HEK293T (cell line): ENCODE measurements at regions not wholly inside any gene's neighbourhood (a gene's known extent, or its start where the extent isn't known, plus 50 kb on each side); places are given as distances from the start of the nearest gene placed in this dataset.

Source experiments
- CTCF ChIA-PET: fragments of 350-600 bp; formaldehyde crosslinking; extraction: SDS; loops from one replicate; lab custom pipeline; 2021; ENCODE audit warnings: antibody characterized with exemption, inconsistent platforms; lab: Yijun Ruan, JAX
- POLR2A ChIA-PET: fragments of 350-600 bp; formaldehyde crosslinking; extraction: SDS; loops from one replicate; lab custom pipeline; 2020; ENCODE audit warnings: antibody characterized with exemption, inconsistent platforms; lab: Yijun Ruan, JAX
- DNase-seq: peaks from one replicate; pipeline ENCODE4 v3.0.0; 2012; ENCODE audit warnings: mixed read lengths; ENCODE audit errors: extremely low spot score
- ARNT ChIP-seq: fragments of 450-650 bp; IDR thresholded peaks from 2 replicates; pipeline ENCODE4 v1.6.1; 2017; ENCODE audit warnings: mild to moderate bottlenecking
- BHLHE40 ChIP-seq: fragments of 450-650 bp; IDR thresholded peaks from 2 replicates; pipeline ENCODE4 v1.6.1; 2016; ENCODE audit warnings: mild to moderate bottlenecking, moderate library complexity, borderline replicate concordance
- CTBP1 ChIP-seq: fragments of 450-650 bp; IDR thresholded peaks from 2 replicates; pipeline ENCODE4 v1.6.1; 2016; ENCODE audit warnings: borderline replicate concordance
- ELF4 ChIP-seq: fragments of 450-650 bp; IDR thresholded peaks from 2 replicates; pipeline ENCODE4 v1.6.1; 2017; ENCODE audit warnings: antibody characterized with exemption
- FOXA1 ChIP-seq: fragments of 450-650 bp; IDR thresholded peaks from 2 replicates; pipeline ENCODE4 v1.6.1; 2016; ENCODE audit warnings: mild to moderate bottlenecking
- FOXK2 ChIP-seq: fragments of 450-650 bp; IDR thresholded peaks from 2 replicates; pipeline ENCODE4 v1.6.1; 2016; ENCODE audit warnings: mild to moderate bottlenecking
- FOXM1 ChIP-seq: fragments of 450-650 bp; IDR thresholded peaks from 2 replicates; pipeline ENCODE4 v1.6.1; 2017; ENCODE audit warnings: mild to moderate bottlenecking, borderline replicate concordance
- HDGF ChIP-seq: fragments of 450-650 bp; IDR thresholded peaks from 2 replicates; pipeline ENCODE4 v1.6.1; 2017; ENCODE audit warnings: antibody characterized with exemption, borderline replicate concordance
- L3MBTL2 ChIP-seq: fragments of 450-650 bp; conservative IDR thresholded peaks from 2 replicates; pipeline ENCODE4 v1.6.1; 2016; ENCODE audit warnings: mild to moderate bottlenecking
- LEF1 ChIP-seq: fragments of 450-650 bp; IDR thresholded peaks from 2 replicates; pipeline ENCODE4 v1.6.1; 2017; ENCODE audit warnings: mild to moderate bottlenecking, borderline replicate concordance
- NFRKB ChIP-seq: fragments of 450-650 bp; IDR thresholded peaks from 2 replicates; pipeline ENCODE4 v1.6.1; 2016; ENCODE audit warnings: mild to moderate bottlenecking, moderate library complexity
- PKNOX1 ChIP-seq: fragments of 450-650 bp; IDR thresholded peaks from 2 replicates; pipeline ENCODE4 v1.6.1; 2016
- SP1 ChIP-seq: fragments of 450-650 bp; IDR thresholded peaks from 2 replicates; pipeline ENCODE4 v1.6.1; 2017
- SUZ12 ChIP-seq: fragments of 450-650 bp; IDR thresholded peaks from 2 replicates; pipeline ENCODE4 v1.6.1; 2016; ENCODE audit warnings: mild to moderate bottlenecking
- TARDBP ChIP-seq: fragments of 450-650 bp; IDR thresholded peaks from 2 replicates; pipeline ENCODE4 v1.6.1; 2016
- ZNF384 ChIP-seq: fragments of 450-650 bp; IDR thresholded peaks from 2 replicates; pipeline ENCODE4 v1.6.1; 2016

GRCh38 chr1:187763976-187764375 is 935.2 kb downstream of the PLA2G4A start:
- DNase-seq: no peak
- TF ChIP-seq SUZ12 (no peak), ELF4 (no peak), HDGF (no peak), NFRKB (no peak), BHLHE40 (no peak), FOXM1 (no peak), FOXA1 (no peak), PKNOX1 (no peak), ZNF384 (no peak), ARNT (no peak), TARDBP (no peak), LEF1 (no peak), SP1 (no peak), FOXK2 (no peak), L3MBTL2 (no peak), CTBP1 (no peak)
- ChIA-PET POLR2A (no interaction called here), CTCF (no interaction called here)

GRCh38 chr1:187771396-187771795 is 942.6 kb downstream of the PLA2G4A start:
- CTCF ChIA-PET: no interaction called here
- TF ChIP-seq BHLHE40 (no peak), FOXA1 (no peak), ARNT (no peak), FOXK2 (no peak), CTBP1 (no peak), FOXM1 (no peak), TARDBP (no peak), HDGF (no peak), L3MBTL2 (no peak), SUZ12 (no peak), SP1 (no peak), LEF1 (no peak), PKNOX1 (no peak), ELF4 (no peak), NFRKB (no peak)
- POLR2A ChIA-PET: no interaction called here
- DNase-seq: no peak

- CTCF ChIA-PET: no interaction called here
- POLR2A ChIA-PET: no interaction called here
- TF ChIP-seq FOXK2 (no peak), SP1 (no peak), CTBP1 (no peak), BHLHE40 (no peak), ARNT (no peak), TARDBP (no peak), PKNOX1 (no peak), ZNF384 (no peak), LEF1 (no peak), FOXA1 (no peak), ELF4 (no peak), L3MBTL2 (no peak), FOXM1 (no peak)
- DNase-seq: no peak
These were observed 944.4 kb downstream of the PLA2G4A start for GRCh38 chr1:187773168-187773567.

GRCh38 chr1:187787736-187788135 is 959.0 kb downstream of the PLA2G4A start:
- ChIA-PET CTCF (no interaction called here), POLR2A (no interaction called here)
- no peak for DNase-seq
- TF ChIP-seq NFRKB: no peak
- TF ChIP-seq ARNT: no peak
- no peak for TF ChIP-seq TARDBP
- TF ChIP-seq HDGF: no peak
- no peak for TF ChIP-seq BHLHE40
- TF ChIP-seq LEF1: no peak
- no peak for TF ChIP-seq ZNF384

GRCh38 chr1:187788718-187789117 is 960.0 kb downstream of the PLA2G4A start:
- ChIA-PET POLR2A (no interaction called here), CTCF (no interaction called here)
- DNase-seq: no peak
- no peak for TF ChIP-seq SUZ12
- no peak for TF ChIP-seq FOXM1
- TF ChIP-seq ZNF384: no peak
- no peak for TF ChIP-seq TARDBP
- TF ChIP-seq ELF4: no peak
- TF ChIP-seq BHLHE40: no peak
- no peak for TF ChIP-seq PKNOX1
- no peak for TF ChIP-seq CTBP1
- TF ChIP-seq FOXA1: no peak

- TF ChIP-seq FOXM1: no peak
- TF ChIP-seq PKNOX1: no peak
- no peak for TF ChIP-seq FOXK2
- TF ChIP-seq SUZ12: no peak
- POLR2A ChIA-PET: no interaction called here
- no peak for DNase-seq
- CTCF ChIA-PET: no interaction called here
These were observed 962.0 kb downstream of the PLA2G4A start for GRCh38 chr1:187790724-187791123.
